Breast epithelium (tissue), 4 donors: ENCODE measurements at regions not wholly inside any gene's neighbourhood (a gene's known extent, or its start where the extent isn't known, plus 50 kb on each side); places are given as distances from the start of the nearest gene placed in this dataset.

Source experiments
- DNase-seq, 2 donors: peaks; one replicate each; pipeline ENCODE4 v3.0.0-alpha.2; 2019; ENCODE audit warnings: low spot score in 2 of 2
- H3K27ac ChIP-seq, 2 donors: fragments of 200-600 bp; sonication (generic) in 1 of 2; one replicate each; pipeline ENCODE4 v1.5.1; 2016 to 2019; ENCODE audit warnings: mild to moderate bottlenecking in 1 of 2
- H3K27me3 ChIP-seq, 2 donors: fragments of 200-600 bp; sonication (generic) in 1 of 2; one replicate each; pipeline versions ENCODE4 v1.5.1 to v1.6.0; 2017 to 2019; ENCODE audit warnings: control low read depth in 1 of 2, mild to moderate bottlenecking in 1 of 2
- H3K36me3 ChIP-seq: fragments of 200-600 bp; one replicate; pipeline ENCODE4 v1.5.1; 2019
- H3K4me1 ChIP-seq, 2 donors: fragments of 200-600 bp; sonication (generic); one replicate each; pipeline ENCODE4 v1.5.1; 2016 to 2019; ENCODE audit warnings: control low read depth in 1 of 2
- H3K4me3 ChIP-seq, 3 donors: fragments of 200-600 bp; sonication (generic); 1 replicate in 2 of 3; 2 replicates in 1 of 3; pipeline ENCODE4 v1.5.1; 2016 to 2019; ENCODE audit warnings: mild to moderate bottlenecking in 3 of 3, moderate library complexity in 2 of 3
- H3K9me3 ChIP-seq, 2 donors: fragments of 200-600 bp; sonication (generic) in 1 of 2; one replicate each; pipeline ENCODE4 v1.5.1; 2016 to 2019; ENCODE audit warnings: control low read depth in 1 of 2
- POLR2A ChIP-seq: fragments of 450-650 bp; IDR thresholded peaks from one replicate; pipeline ENCODE4 v1.6.1; 2016; ENCODE audit warnings: antibody characterized with exemption, mild to moderate bottlenecking, moderate library complexity
- POLR2AphosphoS5 ChIP-seq, 3 donors: sonication (generic); formaldehyde crosslinking; IDR thresholded peaks; one replicate each; pipeline ENCODE4 v1.6.1; 2017; ENCODE audit warnings: antibody characterized with exemption in 3 of 3
- intact Hi-C: fragments of 100-400 bp; cut with DNase I; formaldehyde crosslinking; loops from one replicate; pipeline ENCODE4 v1.15.1; 2023; ENCODE audit warnings: low total_unique reads
- TF ChIP-seq, protein P1 (sequence below), 3 donors: fragments of 450-650 bp; IDR thresholded peaks; one replicate each; pipeline ENCODE4 v1.5.1; 2016 to 2017; ENCODE audit warnings: antibody characterized with exemption in 3 of 3, mild to moderate bottlenecking in 3 of 3, moderate library complexity in 3 of 3

DNA sequence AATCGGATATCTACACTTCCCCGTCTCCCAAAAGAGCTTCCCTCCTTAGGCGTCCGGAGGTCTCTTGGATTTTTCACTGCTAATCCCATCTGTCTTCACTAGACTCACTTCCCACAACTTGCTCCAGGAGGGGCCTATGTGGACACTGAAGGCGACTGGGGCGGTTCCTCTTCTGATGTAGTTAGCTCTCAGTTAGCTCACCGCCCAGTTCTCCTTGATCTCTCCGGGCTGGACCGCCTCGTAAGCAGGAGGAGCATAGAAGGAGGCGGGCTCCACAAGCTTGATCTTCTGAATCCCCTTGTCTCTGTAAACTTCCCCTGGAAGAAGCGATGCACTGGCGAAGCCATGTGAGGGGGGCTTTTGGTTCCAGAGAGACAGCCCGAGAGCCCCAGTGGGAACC is 112.0 kb upstream of the SELENOP start:
- peaks cover 0 to 5% of the 10 kb centered on the region in 2 donors for H3K9me3 ChIP-seq
- H3K4me3 ChIP-seq = no peak overlapping the region
- intact Hi-C loops = no loop called here
- H3K36me3 ChIP-seq = no peaks in the 10 kb centered on the region
- TF ChIP-seq POLR2AphosphoS5 (IDR thresholded peaks at IDR 0.05) = no peak
- H3K27me3 ChIP-seq = no peaks in the 10 kb centered on the region
- no peak overlapping the region for H3K27ac ChIP-seq
- H3K4me1 ChIP-seq = no peaks in the 10 kb centered on the region
- DNase-seq = no peak

DNA sequence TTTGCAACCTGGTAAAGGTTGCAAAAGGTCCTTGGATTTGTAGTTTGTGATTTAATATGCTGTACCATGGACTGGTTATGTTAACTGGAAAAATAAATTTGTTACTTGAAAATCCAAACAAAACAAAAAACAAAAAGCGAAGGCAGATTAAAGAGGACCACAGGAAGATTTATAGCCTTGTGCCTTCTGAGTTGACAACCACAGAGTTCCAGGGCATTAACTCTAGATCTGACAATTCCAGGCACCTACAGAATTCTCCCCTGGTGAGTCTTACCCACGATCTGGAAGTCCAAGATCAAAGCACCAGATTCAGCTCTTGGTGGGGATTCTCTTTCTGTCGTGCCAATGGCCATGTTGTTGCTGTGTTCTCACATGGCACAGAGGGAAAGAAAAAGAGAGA is 107.9 kb upstream of the SELENOP start:
- Histone ChIP-seq H3K27ac (no peak overlapping the region), H3K4me3 (no peak overlapping the region), H3K27me3 (no peaks in the 10 kb centered on the region), H3K9me3 (peaks cover 0 to 5% of the 10 kb centered on the region in 2 donors), H3K36me3 (no peaks in the 10 kb centered on the region), H3K4me1 (no peaks in the 10 kb centered on the region)
- TF ChIP-seq POLR2AphosphoS5 (IDR thresholded peaks at IDR 0.05) = no peak
- TF ChIP-seq, protein P1, sequence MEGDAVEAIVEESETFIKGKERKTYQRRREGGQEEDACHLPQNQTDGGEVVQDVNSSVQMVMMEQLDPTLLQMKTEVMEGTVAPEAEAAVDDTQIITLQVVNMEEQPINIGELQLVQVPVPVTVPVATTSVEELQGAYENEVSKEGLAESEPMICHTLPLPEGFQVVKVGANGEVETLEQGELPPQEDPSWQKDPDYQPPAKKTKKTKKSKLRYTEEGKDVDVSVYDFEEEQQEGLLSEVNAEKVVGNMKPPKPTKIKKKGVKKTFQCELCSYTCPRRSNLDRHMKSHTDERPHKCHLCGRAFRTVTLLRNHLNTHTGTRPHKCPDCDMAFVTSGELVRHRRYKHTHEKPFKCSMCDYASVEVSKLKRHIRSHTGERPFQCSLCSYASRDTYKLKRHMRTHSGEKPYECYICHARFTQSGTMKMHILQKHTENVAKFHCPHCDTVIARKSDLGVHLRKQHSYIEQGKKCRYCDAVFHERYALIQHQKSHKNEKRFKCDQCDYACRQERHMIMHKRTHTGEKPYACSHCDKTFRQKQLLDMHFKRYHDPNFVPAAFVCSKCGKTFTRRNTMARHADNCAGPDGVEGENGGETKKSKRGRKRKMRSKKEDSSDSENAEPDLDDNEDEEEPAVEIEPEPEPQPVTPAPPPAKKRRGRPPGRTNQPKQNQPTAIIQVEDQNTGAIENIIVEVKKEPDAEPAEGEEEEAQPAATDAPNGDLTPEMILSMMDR (IDR thresholded peaks at IDR 0.05) = no peak
- no peak for TF ChIP-seq POLR2A
- DNase-seq = no peak
- intact Hi-C loops = no loop called here

DNA sequence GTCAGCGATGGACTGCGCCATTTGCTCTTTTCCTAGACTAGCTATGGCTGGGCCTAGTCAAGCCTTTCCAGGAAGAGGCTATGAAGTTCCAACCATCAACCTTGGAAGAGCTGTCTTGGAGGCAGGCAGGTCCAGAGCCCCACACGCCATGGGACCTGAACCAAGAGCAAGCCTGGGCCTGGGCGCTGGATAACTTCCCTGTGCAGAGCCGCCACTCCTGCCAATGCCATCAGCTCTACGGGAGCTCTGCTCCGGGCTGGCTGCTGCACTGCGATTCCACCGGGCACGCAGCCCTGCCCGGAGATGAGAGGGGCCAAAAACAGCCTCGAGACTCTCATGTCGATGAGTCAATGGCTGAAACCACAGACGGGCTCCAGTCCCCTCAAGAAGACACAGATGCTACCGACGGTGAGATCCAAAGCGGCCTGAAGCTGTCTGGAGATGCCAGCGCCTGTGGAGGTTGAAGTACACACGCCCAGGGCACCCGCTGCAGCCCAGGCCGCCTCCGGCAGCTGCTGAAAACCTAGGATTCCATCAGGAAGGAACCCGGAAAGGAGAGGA is 103.7 kb upstream of the SELENOP start:
- H3K27me3 ChIP-seq = no peaks in the 10 kb centered on the region
- DNase-seq = no peak
- H3K27ac ChIP-seq = no peak overlapping the region
- intact Hi-C loops = no loop called here
- H3K4me1 ChIP-seq = no peaks in the 10 kb centered on the region
- H3K9me3 ChIP-seq = no peaks in the 10 kb centered on the region
- TF ChIP-seq POLR2AphosphoS5 (IDR thresholded peaks at IDR 0.05) (no peak), POLR2A (no peak)
- TF ChIP-seq, protein P1 (IDR thresholded peaks at IDR 0.05) = no peak
- H3K4me3 ChIP-seq = no peak overlapping the region
- no peaks in the 10 kb centered on the region for H3K36me3 ChIP-seq

DNA sequence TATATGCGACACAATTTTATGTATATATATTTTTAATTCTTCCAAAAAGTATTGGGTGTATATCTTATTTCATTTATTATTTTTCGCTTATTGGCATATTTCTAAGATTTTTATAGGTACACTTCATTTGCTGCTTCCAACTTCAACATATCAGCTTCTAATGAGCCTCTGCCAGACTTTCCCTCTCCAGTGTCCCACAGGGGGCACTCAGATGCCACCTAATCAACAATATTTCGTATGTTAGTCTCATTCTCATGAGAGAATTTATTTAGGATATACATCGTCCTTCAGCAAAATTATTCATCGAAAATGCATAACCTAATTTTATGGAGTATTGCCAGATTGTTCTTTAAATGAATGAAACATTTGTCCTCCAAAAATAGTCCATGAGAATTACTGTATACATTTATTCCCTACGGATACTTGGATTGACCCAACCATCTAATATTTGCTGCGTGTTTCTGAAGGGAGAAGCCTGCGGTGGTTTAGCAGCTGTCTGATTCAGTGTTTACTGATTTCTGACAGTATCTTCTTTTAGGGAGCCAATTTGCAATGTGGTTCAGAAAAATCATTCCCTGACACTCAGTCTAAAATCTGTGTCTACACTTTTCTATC is 100.6 kb upstream of the SELENOP start:
- intact Hi-C loops = no loop called here
- Histone ChIP-seq H3K27ac (no peak overlapping the region), H3K36me3 (no peaks in the 10 kb centered on the region), H3K4me1 (no peaks in the 10 kb centered on the region), H3K27me3 (no peaks in the 10 kb centered on the region), H3K9me3 (no peaks in the 10 kb centered on the region), H3K4me3 (no peak overlapping the region)
- no peak for DNase-seq
- TF ChIP-seq POLR2A = no peak
- TF ChIP-seq, protein P1 (IDR thresholded peaks at IDR 0.05) = no peak
- TF ChIP-seq POLR2AphosphoS5 (IDR thresholded peaks at IDR 0.05) = no peak

DNA sequence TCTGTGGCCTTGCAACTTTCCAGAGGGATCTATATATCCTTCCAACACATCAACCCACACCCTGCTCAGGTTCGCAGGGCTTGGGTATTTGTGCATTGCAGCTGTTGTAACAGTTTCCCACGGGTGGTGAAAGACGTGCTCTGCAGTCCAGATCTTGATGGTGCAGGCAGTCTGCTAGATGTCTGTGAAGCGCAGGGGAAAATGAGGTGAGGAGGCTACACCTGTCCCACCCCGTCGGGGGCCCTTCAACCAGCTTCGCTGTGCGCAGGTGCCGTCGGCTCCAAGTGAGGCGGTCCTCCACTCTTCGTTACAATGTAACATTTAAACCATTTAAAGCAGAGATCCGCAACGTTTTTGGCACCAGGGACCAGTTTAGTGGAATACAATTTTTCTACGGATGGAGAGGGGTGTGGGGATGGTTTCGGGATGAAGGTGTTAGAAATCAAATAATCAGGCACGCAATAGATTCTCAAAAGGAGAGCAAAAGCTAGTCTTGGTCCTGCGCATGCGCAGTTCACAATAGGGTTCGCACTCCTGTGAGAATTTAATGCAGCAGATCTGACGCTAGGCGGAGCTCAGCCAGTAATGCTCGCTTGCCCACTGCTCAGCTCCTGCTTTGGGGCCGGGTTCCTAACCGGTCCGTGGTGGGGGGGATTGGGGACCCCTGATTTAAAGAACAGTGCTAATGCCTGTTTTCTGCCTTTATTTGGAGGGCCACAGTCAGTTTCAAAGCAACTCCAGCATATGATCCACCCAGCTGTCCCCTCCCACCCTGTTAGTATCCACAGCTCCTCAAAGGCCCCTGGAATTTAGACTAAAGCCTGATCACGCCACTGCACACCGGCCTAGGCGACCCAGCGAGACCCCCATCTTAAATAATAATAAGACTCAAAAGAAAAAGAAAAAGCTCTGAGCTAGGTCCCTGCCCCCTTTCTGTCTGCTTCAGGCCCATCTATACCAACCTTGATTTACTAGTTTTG is 97.1 kb upstream of the SELENOP start:
- peak; percentile 59 to 78 for DNase-seq
- intact Hi-C loops = no loop called here
- no peaks in the 10 kb centered on the region for H3K9me3 ChIP-seq
- no peaks in the 10 kb centered on the region for H3K27me3 ChIP-seq
- TF ChIP-seq, protein P1 (IDR thresholded peaks at IDR 0.05) = peak; percentile 83 to 91 (median 86)
- TF ChIP-seq POLR2A = no peak
- no peaks in the 10 kb centered on the region for H3K36me3 ChIP-seq
- H3K4me3 ChIP-seq = peak overlapping the region; percentile 44 to 70 (median 51)
- no peaks in the 10 kb centered on the region for H3K4me1 ChIP-seq
- no peak overlapping the region for H3K27ac ChIP-seq
